ENCODE measurements at regions not wholly inside any gene's neighbourhood (a gene's known extent, or its start where the extent isn't known, plus 50 kb on each side); places are given as distances from the start of the nearest gene placed in this dataset.

DNA sequence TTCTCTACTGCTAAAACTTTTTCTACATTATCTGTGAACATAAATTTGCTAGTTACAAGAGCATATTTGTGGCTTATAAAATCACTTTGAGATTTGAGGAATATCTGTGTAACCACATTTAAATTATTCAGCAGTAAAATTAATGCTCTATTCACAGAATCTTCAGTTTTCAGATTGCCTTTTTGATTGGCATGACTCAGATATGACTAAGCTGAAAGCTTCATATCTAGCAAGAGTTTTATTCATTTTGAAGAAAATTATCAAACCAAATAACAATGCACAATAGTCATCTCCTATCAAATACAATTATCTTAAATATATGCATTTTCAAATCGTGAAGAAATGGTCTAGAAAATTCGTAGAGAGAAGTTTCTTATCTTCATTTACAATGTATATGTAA is 1498.2 kb upstream of the B3GALT2 start:
- Histone ChIP-seq H3K4me1 (no peaks in the 10 kb centered on the region), H3K27ac (no peak overlapping the region), H3K4me3 (no peak overlapping the region), H3K36me3 (no peaks in the 10 kb centered on the region), H3K27me3 (ENCODE audit: low read depth) (no peaks in the 10 kb centered on the region), H3K9me3 (no peaks in the 10 kb centered on the region)
- ATAC-seq (no peak), DNase-seq (no peak)
- intact Hi-C loops (cut with DNase I) = no loop called here
- TF ChIP-seq, protein P1, sequence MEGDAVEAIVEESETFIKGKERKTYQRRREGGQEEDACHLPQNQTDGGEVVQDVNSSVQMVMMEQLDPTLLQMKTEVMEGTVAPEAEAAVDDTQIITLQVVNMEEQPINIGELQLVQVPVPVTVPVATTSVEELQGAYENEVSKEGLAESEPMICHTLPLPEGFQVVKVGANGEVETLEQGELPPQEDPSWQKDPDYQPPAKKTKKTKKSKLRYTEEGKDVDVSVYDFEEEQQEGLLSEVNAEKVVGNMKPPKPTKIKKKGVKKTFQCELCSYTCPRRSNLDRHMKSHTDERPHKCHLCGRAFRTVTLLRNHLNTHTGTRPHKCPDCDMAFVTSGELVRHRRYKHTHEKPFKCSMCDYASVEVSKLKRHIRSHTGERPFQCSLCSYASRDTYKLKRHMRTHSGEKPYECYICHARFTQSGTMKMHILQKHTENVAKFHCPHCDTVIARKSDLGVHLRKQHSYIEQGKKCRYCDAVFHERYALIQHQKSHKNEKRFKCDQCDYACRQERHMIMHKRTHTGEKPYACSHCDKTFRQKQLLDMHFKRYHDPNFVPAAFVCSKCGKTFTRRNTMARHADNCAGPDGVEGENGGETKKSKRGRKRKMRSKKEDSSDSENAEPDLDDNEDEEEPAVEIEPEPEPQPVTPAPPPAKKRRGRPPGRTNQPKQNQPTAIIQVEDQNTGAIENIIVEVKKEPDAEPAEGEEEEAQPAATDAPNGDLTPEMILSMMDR (IDR thresholded peaks at IDR 0.05) = no peak

DNA sequence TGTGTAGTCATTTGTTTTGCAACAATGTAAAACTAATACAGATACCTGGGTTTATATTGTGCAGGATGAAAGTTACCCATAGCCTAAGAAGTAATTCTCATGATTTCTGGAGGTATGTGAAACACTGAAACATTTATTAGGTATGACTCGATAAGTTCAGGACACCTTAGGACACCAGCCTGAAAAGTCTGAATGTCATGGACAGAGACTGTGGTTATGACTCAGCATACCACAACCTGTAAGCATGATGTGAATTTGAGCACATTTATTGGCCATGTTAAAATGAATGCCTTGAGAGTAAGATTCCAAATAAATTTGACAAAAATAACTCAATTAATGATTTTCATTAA is 1471.7 kb upstream of the B3GALT2 start:
- H3K4me3 ChIP-seq = no peak overlapping the region
- TF ChIP-seq, protein P1 (IDR thresholded peaks at IDR 0.05) = no peak
- no peaks in the 10 kb centered on the region for H3K4me1 ChIP-seq
- no peaks in the 10 kb centered on the region for H3K27me3 ChIP-seq (ENCODE audit: low read depth)
- intact Hi-C loops (cut with DNase I) = no loop called here
- H3K36me3 ChIP-seq = no peaks in the 10 kb centered on the region
- no peak for DNase-seq
- no peak overlapping the region for H3K27ac ChIP-seq
- no peak for ATAC-seq
- no peaks in the 10 kb centered on the region for H3K9me3 ChIP-seq

DNA sequence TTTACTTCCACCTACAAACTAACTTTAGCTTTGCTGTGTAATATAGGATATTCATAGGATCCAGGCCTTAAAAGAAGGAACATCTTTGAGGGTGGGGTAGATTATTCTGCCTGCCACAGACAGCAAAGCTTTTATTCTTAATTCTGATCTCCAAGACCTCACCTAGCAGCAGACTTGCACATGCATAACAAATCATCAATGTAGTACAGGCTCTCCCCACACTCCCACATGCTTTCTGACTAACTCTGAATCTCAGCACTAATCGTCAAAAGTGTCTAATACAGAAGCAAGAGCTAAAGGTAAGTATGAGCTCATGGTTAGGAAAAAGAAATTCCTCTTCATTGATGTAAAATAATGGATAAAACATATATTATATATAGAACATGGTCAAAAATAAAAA is 1468.5 kb upstream of the B3GALT2 start:
- Histone ChIP-seq H3K4me1 (no peaks in the 10 kb centered on the region), H3K9me3 (no peaks in the 10 kb centered on the region), H3K27ac (no peak overlapping the region), H3K4me3 (no peak overlapping the region), H3K27me3 (ENCODE audit: low read depth) (no peaks in the 10 kb centered on the region), H3K36me3 (no peaks in the 10 kb centered on the region)
- TF ChIP-seq, protein P1 (IDR thresholded peaks at IDR 0.05) = no peak
- intact Hi-C loops (cut with DNase I) = no loop called here
- no peak for DNase-seq
- no peak for ATAC-seq

DNA sequence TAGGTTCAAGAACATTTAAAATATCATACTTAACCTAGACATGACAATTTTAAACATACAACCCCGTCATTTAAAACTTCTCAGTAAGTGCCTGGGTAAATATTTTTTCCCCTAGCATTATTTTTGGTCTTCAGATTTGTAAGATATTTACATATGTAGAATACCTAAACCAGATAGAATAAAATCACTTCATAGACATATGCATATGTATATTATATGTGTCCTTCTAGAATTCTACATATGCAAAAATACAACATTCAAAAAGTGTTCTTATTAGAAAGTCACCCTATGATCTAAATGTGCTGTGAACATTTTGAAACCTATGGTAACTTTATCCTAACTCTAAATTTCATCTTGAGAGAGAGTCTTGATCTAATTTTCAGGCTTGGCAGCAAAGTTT is 1467.0 kb upstream of the B3GALT2 start:
- Histone ChIP-seq H3K9me3 (no peaks in the 10 kb centered on the region), H3K27ac (no peak overlapping the region), H3K27me3 (ENCODE audit: low read depth) (no peaks in the 10 kb centered on the region), H3K36me3 (no peaks in the 10 kb centered on the region), H3K4me3 (no peak overlapping the region), H3K4me1 (no peaks in the 10 kb centered on the region)
- ATAC-seq = no peak
- intact Hi-C loops (cut with DNase I) = no loop called here
- TF ChIP-seq, protein P1 (IDR thresholded peaks at IDR 0.05) = no peak
- DNase-seq = no peak

DNA sequence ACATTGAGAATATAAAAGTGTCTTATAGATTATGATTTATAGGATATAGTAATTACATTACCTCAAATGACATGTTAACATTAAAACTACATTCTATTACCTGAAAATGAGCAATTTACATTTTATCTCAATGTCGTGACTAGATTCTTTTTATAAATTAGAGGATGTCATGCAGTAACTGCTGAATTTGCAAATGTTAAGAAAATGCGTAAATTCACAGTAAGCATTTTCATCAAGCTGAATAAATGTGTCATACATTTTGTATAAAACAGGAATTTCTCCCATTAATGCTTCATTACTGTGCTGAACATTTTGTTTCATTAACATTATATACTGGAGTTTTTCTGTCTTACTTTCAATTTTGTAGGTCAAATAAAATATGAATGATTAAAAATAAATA is 1460.7 kb upstream of the B3GALT2 start:
- ATAC-seq = no peak
- no peak overlapping the region for H3K27ac ChIP-seq

More for the DNA sequence above, 1460.7 kb upstream of the B3GALT2 start:
- Histone ChIP-seq H3K4me1 (no peaks in the 10 kb centered on the region), H3K9me3 (no peaks in the 10 kb centered on the region), H3K27me3 (ENCODE audit: low read depth) (no peaks in the 10 kb centered on the region), H3K4me3 (no peak overlapping the region), H3K36me3 (no peaks in the 10 kb centered on the region)
- TF ChIP-seq, protein P1 (IDR thresholded peaks at IDR 0.05) = no peak
- no peak for DNase-seq
- intact Hi-C loops (cut with DNase I) = no loop called here
